GM12878 (cell line): ENCODE measurements at regions not wholly inside any gene's neighbourhood (a gene's known extent, or its start where the extent isn't known, plus 50 kb on each side); places are given as distances from the start of the nearest gene placed in this dataset.

Source experiments
- EZH2 ChIP-seq: IDR thresholded peaks from 2 replicates; pipeline ENCODE4 v1.6.1; 2012; ENCODE audit warnings: low read depth, mild to moderate bottlenecking, control low read depth, inconsistent platforms, low read length, borderline replicate concordance; ENCODE audit not compliant: control insufficient read depth
- RAD21 ChIP-seq: IDR thresholded peaks from 2 replicates; pipeline ENCODE4 v1.6.1; 2011; ENCODE audit warnings: mild to moderate bottlenecking, low read depth, low read length, moderate library complexity; ENCODE audit not compliant: insufficient read depth
- SP1 ChIP-seq: IDR thresholded peaks from one replicate; pipeline ENCODE4 v1.6.1; 2011; ENCODE audit warnings: low read depth, low read length
- SUZ12 ChIP-seq: fragments of 200-600 bp; sonication (generic); IDR thresholded peaks from one replicate; pipeline ENCODE4 v1.6.1; 2018; ENCODE audit warnings: antibody characterized with exemption, mild to moderate bottlenecking; ENCODE audit not compliant: unreplicated experiment
- ZSCAN29 ChIP-seq: fragments of 450-650 bp; IDR thresholded peaks from 2 replicates; pipeline ENCODE4 v1.6.1; 2017; ENCODE audit warnings: mild to moderate bottlenecking, moderate library complexity
- TF ChIP-seq, protein P1 (sequence below), 3 experiments: IDR thresholded peaks in 2 of 3; conservative IDR thresholded peaks in 1 of 3; 2 replicates each; pipeline ENCODE4 v1.5.1; 2011; ENCODE audit warnings: low read depth in 3 of 3, low read length in 3 of 3, mild to moderate bottlenecking in 3 of 3, control low read depth in 2 of 3, moderate library complexity in 2 of 3, inconsistent platforms in 1 of 3, mixed read lengths in 1 of 3; ENCODE audit not compliant: control insufficient read depth in 2 of 3, insufficient read depth in 1 of 3; ENCODE audit errors: extremely low read depth in 1 of 3

DNA sequence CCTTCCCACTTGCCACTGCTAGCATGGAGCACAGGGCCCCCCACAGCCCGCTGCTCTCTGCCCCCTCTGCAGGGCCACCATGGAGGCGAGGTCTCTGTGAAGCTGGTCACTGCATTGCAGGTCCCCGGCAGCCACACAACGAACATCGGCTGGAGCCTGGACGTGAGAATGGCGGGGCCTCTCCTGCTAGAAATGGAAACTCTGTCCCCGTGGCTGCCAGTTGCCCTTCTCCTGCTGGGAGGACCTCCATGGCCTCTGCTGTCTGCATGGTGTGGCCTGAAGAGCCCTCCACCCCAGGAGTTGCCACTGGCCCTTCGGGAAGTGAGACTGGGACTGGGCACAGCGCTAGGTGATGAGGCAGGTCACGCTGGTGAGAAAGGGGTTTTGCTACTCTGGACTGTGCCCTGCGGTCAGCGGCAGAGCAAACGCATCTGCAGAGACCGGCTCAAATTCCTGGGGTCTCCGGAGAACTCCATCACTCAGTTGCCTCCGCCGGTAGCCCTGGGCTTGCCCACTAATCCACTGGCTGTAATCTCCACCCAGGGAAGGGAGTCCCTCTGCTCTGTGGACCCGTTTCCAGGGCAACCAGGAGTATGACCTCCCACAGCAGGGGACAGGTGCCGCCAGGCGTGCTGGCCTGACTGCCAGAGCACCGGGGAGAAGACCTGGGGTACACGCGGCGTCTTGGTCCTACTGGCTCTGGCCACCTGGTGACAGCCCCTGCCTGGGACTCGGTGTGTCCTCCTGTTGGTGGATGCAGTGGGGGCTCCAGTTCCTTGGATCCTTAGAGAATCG, 806.3 kb downstream of the BRD1 start:
- TF ChIP-seq, protein P1, sequence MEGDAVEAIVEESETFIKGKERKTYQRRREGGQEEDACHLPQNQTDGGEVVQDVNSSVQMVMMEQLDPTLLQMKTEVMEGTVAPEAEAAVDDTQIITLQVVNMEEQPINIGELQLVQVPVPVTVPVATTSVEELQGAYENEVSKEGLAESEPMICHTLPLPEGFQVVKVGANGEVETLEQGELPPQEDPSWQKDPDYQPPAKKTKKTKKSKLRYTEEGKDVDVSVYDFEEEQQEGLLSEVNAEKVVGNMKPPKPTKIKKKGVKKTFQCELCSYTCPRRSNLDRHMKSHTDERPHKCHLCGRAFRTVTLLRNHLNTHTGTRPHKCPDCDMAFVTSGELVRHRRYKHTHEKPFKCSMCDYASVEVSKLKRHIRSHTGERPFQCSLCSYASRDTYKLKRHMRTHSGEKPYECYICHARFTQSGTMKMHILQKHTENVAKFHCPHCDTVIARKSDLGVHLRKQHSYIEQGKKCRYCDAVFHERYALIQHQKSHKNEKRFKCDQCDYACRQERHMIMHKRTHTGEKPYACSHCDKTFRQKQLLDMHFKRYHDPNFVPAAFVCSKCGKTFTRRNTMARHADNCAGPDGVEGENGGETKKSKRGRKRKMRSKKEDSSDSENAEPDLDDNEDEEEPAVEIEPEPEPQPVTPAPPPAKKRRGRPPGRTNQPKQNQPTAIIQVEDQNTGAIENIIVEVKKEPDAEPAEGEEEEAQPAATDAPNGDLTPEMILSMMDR (IDR thresholded peaks at IDR 0.05 in 2 of 3, conservative IDR thresholded peaks at IDR 0.05 in 1 of 3; ENCODE audit: control insufficient read depth in 2 of 3, extremely low read depth in 1 of 3, insufficient read depth in 1 of 3, low read depth in 3 of 3, low read length in 3 of 3): no peak
- TF ChIP-seq EZH2: no peak
- TF ChIP-seq ZSCAN29: no peak
- TF ChIP-seq SUZ12: no peak
- TF ChIP-seq SP1: no peak
- TF ChIP-seq RAD21: no peak
